Stimulated activated naive CD4-positive, alpha-beta T cell (primary cell): ENCODE measurements at regions not wholly inside any gene's neighbourhood (a gene's known extent, or its start where the extent isn't known, plus 50 kb on each side); places are given as distances from the start of the nearest gene placed in this dataset.
"Not testable (repeated sequence)": the region's sequence is repeated elsewhere in the genome, so short reads cannot be mapped to it uniquely, and the experiment has no call there.

Experiments used
- DNase-seq, 6 experiments: peaks; one replicate each; lab custom pipeline; 2025; lab: John Stamatoyannopoulos, UW

DNA sequence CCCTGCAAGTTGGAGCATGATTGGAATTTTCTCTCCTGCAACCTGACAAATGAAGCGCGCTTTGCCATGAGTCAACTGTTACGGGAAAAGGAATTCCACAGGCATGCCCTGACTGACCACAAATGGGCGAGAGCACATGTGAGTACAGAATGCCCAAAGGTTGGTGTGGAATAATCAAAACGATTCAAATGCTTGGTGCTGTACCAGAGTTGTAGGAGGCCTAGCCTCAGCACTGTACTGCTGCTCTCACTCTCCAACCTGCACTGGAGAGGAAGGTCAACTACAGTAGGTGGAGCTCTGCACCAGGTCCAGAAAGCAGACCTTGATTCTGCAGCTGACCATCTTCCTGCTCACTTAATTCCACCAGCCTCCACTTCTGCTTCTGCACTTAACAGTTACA lies 406.9 kb upstream of the ACTBL2 start:
- no peak for DNase-seq

DNA sequence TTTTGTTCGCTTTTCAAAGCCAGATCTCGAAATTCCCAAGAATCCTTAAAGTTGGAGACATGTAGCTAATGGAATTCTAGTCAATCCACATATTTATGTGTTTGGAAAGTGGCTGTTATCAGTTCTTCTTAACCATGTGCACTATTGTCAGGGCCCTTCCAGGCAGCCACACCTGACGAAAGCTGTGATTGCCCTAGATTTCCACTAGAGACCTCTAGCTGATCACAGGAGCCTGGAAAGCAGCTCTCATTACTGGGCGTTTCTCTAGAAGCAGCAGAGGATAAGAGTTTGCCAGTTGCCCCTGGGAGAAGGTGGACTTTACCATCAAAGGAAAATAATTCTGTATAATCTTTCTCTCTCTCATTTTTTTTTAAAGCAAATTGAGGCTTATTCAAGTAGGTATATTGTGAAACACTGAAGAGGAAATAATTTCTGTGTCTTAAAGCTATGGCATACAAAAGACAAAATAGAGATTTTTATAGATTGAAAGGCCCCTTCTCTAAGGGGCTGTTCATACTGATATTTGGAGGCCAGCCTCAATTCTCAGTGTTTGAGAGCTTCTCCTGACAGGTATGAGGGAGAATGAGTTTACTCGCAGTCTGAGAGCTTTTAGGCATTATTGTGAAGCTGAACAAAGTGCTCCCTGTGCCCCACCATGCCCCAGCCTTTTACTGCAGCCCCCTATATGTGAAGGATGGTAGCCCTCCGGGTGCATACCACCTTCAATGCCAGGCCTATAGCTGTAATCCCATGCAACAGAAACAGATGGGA lies 405.4 kb upstream of the ACTBL2 start:
- no peak for DNase-seq

DNA sequence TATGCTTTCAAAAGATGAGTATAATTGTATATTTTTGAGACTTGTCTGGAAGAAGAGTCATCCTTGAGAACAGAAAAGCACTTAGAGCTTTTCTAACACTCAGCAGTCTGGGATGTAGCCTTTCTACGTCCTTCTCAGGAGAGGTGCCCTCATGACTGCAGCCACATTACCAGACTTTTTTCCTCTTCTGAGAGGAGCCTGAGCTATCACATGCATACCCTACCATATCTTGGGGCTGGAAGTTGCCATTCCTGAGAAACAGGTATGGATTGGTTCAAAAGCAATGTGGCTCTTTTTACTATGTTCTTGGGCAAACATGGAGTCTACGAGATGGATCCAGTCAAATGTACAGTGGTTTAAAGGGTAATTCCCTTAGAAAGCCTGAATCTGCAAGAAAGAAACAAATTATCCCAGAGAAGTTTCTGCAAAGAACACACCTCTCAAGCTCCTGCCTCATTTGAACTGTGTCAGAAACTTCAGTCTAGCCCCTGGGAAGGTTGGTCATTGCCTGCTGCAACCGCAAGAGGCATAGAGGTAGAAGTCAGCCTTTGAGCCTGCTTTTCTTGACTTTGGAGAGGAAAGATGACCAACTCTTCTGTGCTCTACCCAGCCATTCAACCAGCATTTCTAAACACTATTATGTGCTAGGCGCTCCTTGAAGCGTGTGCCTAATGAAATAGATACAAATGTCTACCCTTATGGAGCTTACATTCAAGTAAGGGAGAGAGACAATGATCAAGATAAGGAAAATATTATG lies 401.9 kb upstream of the ACTBL2 start:
- DNase-seq: no peak

DNA sequence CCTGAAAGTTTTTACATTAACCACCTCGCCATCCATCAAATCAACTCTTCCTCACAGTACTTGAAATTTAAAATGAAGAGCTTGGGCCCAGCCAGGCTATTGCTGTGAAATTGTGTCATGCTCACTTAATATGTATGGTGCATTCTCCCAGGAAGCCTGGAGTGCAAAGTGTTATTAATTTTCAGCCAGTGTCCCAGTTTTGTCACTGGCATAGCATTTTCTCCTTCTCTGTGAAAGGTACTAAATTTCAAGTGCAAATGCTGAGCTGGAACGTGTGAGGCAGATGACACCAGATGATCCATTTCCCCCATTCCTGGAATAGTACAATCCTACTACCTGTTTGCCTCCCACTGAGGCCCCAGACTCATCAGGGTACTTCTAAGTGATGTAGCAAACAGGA lies 397.6 kb upstream of the ACTBL2 start:
- no peak for DNase-seq

DNA sequence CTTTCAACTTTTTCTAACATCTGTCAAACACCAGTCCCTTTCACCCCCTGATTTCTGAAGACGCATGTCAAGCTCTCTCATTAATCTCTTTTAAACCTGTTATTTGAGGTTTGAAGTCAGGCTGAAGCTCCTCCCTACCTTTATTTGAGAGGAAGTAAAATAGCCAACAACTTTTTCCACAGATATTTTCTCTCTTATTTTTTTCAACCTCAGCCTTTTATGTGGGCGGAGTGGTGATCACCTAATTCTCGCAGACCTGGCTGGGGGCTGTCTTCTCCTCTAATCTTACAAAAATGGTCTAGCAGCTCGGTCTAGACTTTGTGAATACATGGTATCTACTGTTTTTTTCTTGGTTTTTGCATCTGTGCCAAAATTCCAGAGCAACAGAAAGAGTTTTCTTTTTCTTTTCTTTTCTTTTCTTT lies 395.7 kb upstream of the ACTBL2 start:
- DNase-seq: no peak

DNA sequence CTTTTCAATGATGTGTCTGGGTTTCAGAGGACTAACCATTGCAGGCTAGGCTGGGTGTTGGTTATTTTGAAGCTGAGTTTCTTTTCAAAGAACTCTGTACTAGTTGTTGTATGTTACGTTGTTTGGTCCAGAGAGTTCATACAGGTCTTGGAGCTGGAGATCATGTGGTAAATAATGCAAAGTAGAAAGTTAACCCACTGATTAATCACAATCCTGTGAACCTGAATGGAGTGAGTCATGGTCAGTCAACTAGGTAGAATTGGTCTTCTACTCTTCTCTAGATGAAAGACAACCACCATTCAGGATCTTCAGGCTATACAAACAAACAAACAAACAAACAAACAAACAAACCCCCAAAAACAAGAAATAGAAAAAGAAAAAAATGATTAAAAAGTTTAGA lies 388.9 kb upstream of the ACTBL2 start:
- no peak for DNase-seq

DNA sequence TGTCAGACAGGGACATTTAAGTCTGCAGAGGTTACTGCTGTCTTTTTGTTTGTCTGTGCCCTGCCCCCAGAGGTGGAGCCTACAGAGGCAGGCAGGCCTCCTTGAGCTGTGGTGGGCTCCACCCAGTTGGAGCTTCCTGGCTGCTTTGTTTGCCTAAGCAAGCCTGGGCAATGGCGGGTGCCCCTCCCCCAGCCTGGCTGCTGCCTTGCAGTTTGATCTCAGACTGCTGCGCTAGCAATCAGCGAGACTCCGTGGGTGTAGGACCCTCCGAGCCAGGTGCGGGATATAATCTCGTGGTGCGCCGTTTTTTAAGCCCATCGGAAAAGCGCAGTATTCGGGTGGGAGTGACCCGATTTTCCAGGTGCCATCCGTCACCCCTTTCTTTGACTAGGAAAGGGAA lies 387.7 kb upstream of the ACTBL2 start:
- not testable (repeated sequence) for DNase-seq

DNA sequence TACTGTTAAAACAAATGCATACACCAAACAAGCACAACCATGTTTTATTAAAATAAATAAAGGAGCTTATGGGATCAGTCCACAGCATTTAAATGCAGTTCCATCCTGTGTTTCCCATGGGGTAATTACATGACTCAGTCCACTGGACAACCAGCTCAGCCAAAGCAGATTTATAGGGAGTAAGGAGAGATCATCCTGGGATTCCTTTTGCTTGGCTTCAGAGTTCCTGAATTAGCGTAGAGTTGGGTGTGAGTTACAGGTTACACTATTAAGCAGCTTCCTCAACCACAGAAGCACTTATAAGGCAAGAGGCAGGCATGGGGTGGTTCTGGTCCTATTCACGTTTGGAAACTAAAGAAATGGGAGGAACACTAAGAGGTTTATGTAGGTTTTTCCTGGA lies 381.1 kb upstream of the ACTBL2 start:
- no peak for DNase-seq

DNA sequence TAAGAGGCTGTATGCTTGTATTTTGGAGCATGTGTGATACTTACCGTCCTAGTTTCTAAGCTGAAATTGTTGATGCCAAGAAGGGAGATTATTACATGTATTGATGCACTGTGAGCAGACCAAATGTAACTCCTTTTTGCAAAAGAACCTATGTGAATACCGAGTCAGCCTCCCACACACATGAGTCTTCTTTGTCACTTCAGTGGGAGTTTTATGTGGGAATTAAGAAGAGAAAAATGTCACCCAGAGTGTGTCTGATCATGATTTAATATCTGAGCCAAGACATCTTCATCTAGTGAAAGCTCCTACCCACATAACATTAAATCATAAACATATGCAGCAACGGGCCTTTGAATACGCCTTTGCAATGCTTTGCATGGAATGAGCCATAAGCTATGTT lies 380.3 kb upstream of the ACTBL2 start:
- no peak for DNase-seq

DNA sequence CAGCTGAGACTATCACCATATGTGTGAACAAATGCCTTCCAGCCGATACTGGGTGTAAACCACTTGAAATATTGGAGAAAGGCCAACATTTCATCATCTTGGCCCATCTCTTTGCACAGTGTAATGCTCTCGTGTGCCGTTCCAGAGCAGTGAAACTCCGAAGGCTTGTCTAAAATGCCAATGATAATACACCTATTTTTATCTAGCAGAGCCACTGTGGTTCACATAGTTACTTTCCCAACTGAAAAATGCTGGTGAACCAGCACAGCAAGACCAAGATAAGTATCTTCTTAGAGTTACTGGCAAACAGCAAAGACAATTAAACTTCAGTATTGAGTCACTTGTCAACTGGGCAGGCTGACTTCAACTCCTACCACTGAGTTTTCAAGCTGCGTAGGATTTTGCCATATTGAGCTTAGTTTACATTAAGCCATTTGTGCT lies 379.9 kb upstream of the ACTBL2 start:
- no peak for DNase-seq

DNA sequence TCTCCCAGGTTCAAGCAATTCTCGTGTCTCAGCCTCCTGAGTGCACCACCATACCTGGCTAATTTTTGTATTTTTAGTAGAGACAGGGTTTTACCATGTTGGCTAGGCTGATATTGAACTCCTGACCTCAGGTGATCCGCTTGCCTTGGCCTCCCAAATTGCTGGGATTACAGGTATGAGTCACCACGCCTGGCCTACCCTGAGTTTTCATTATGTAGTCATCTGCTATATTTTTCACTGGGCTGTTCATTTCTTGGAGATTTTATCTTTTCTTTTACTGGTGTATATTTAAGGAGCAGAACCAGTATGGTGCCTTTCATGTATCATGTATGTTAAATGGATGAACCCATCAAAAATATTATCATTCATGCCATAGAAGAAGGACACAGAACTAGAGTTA lies 377.0 kb upstream of the ACTBL2 start:
- no peak for DNase-seq

DNA sequence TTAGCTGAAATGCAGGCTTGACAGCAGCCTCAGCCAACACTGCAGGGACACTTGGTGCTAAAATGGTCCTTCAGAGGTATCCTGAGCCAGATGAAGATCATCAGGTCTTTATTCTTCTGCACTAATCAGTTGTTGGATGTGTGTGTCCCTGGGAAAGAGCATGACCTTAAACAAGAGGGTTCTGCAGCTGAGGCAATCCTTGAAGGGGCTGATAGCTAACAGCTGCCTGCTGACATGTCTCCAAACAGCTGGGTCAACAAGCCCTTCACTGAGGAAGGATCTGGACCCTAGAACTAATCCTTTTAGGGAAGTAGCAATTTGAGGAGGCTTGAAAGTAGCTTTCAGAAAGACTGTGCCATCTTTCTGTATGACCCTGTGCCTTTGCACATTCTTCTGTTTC lies 376.3 kb upstream of the ACTBL2 start:
- no peak for DNase-seq

DNA sequence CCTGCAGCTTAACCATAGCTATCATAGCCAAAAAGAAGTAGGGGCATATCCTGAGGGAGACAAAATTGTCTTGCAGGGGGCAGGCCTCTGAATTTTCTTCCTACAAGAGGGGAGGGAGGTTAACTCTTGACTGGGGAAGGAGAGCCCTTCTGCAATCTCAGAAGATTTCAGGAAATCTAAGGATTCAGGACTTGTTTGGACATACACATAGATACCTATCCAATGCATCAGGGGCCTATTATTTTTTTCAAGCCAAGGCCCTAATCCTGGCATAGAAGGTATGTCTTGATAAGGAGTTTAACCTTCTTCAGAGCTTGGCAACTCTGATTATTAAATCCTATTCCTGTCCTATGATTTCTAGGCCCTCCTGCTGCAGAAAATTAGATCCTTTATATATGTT lies 375.1 kb upstream of the ACTBL2 start:
- no peak for DNase-seq

DNA sequence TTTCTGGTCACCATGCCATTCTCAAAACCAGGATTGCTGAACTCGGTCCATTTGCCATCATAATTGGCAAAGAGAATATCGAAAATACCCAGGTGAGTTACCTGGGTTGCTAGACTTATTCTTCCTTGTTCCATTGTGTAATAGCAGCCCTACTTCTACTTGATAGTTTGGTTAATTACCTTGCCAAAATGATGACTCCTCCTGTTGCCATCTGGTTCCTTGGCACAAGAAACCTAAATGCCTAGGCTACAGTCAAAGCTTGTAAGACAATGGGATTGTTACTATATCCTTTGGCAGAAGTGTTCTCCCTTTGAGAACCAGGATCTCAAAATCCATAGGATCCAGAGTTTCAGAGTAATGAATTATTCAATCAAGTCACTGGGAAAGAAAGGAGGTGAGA lies 373.2 kb upstream of the ACTBL2 start:
- DNase-seq: no peak

DNA sequence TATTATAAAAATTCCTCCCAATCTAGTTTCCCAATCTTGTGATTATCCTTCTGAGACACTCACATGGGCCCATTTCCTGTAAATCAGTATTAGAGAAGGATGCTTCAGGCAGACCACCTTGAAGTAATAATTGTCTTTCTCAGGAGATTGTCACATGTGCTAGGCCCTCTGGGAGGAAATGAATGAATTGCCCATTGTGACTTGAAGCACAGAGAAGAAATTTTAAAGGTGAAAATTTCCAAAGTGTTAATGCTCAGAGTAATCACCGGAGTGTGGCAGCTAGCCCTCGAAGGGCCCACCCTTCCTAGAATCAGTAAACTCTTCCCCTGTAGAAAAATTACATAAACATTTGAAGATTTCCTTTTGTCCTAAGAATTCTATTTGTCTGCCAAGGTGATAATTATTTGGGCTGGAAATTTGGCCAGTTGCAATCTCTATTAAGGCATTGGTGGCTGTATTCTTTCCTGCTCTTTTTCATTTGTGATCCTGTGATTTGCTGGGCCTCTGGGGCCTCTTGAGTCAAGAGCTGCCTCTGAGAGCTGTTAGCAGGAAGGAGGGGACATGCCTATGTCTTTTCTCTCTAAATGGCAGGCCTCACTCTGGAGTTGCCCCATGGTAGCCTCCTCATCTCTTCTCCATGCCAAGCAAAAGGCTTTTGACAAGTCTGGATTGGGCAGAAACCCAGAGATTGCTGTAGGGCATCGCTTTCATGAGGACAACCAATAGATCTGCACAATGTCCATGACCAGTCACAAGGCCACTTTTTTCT lies 371.5 kb upstream of the ACTBL2 start:
- DNase-seq: no peak

DNA sequence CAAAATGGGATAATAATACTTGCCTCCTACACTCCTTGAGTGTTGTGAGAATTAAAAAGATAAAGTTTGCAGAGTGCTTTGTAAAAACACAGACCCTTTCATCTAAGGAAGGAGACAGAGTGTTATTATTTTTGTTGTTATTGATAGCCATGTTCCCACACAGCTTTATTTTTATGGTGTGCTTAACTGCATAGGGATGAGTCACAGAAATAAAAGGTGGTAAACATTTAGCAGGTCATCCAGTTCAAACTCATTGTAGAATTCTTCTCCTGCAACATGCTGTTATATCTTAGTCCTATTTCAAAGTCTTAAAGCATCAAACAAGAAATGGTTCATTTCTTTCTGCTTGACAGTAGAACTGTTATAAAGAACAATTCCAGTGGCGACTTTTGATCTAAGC lies 367.5 kb upstream of the ACTBL2 start:
- no peak for DNase-seq

DNA sequence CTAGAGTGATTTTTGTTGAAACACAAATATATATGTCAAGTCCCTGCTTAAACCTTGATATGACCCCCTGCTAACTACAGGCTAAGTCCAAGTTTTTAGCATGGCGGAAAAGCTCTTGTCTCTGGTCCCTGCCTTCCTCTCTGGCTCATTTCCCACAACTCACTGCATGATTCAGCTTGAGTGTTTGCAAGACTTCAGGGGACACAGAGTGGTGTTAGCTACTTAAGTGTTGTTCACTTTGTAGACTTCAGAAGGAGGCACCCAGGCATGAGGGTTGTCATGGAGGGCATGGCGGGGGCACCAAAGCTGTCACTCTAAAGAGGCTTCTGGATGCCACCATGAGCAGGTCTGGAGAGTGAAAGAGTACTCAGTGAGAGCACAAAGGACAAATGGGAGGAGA lies 362.4 kb upstream of the ACTBL2 start:
- no peak for DNase-seq

DNA sequence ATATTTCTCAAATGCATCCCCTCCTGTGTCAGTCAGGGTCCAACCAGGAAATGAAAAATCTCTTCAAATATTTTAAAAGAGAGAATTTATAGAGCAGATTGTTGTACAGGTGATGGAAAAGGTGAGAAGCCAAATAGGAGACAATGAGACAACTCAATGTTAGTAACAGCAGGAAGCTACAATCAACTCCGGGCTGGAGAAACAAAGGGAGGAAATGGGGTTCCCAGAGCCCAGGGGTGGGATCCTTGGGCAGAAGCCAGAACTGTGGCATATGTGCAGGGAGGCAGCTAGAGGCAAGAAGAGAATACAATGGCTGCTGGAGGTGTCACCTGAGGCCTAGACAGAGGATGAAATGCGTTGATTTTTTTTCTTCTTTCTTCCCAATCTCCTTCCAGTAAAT lies 361.8 kb upstream of the ACTBL2 start:
- DNase-seq: no peak

DNA sequence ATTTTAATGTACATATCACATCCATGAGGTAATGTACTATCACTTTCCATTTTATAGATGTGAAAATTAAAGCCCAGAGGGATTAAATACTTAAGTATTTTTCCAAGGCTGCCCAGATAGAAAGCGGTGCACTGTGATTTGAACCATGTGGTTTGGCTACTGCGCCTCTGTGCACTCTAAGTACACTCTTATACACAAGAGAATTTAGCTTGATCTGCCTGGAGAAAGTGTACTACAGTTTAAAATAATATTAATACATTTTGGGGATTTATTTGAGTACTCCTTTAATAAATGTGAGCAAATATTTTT lies 360.4 kb upstream of the ACTBL2 start:
- no peak for DNase-seq

DNA sequence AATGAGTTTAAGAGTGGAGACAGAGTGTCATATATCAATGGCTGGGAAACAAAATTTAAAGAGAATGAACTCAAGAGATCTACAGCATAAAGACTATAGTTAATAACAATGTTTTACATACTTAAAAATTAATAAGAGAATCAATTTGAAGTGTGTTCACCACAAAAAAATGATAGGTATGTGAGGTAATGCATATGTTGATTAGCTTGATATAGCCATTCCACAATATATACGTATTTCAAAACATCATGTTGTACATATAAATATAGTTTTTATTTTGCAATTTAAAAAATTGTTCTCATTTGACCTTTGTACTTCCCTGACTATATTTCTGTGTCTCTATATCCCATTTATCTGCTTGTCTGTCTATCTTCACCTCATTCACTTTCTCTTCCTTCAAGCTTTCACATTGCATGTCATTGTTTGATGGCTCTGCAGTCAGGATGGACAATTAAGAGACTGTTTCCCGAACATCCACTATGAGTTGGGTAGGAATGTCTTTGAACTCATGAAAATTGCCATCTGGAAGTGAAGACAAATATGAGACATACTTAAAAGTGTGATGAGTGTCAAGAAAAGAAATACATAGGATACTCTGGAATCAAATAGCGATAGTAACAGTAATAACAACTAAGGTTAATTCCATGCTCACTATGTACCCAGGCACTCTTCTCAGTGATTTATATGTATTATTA lies 359.9 kb upstream of the ACTBL2 start:
- no peak for DNase-seq

DNA sequence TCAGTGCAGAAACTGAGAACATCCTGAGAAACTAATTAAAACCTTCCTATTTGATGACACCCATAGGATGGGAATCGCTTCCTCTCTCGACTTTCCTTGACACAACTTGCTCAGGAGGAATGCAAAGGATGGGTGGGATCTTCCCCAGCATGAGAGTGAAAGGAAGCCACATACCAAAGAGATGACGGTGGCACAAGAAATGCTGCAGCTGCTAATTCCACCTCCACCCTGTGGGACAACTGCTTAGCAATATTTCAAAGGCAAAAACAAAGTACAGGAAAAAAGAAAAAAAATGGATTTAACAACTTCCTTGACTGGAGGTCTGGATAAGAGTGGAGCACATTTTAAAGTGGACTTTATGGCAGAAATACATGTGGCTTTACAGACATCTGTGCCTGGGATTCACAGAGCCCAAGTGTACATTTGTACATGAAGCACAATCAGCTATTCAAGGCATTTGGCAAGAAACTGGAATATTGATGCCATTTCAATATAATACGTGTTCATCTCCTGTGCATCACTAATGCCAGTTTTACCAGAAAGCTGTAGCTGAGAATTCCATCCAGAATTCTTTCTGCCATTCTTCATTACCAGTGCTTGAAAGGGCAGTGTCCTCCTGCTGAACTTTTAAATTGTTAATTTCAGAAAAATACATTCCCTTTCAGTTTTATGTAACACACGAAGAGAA lies 359.2 kb upstream of the ACTBL2 start:
- no peak for DNase-seq
